ENCODE measurements at regions not wholly inside any gene's neighbourhood (a gene's known extent, or its start where the extent isn't known, plus 50 kb on each side); places are given as distances from the start of the nearest gene placed in this dataset.

DNA sequence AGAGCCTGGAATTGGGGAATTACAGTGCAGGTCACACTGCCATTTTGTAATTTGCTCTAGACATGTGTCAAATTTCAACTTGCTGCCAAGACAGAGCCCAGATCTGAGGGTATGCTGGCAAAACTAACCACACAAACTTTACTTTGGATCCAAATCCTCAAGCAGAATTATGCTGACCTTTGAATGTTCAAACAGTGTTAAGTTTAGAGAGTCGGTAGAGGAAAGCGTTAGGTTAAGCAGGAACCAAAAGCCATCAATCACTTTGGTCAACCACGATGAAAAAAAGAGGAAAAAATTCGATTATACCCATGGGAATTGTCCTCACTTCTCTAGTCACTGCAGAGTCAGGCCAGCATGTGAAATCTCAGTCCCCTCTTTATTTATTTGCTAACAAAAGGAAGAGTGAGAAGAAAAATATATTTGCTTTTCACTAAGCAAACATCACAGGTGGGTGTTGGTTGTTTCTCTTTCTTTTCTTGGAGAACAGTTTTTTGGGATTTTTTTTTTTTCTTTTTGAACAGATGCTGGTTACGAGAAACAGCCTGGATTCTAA, 105.1 kb upstream of the ADGRF1 start:
- no peak for TF ChIP-seq CTCF (IDR thresholded peaks at IDR 0.05)
- ATAC-seq, result no peak
- H3K27me3 Mint-ChIP-seq, result peaks cover 3% of the 10 kb centered on the region
- CTCF ChIA-PET, result no interaction called here
- intact Hi-C loops (cut with micrococcal nuclease), result no loop called here
- no peaks in the 10 kb centered on the region for H3K36me3 Mint-ChIP-seq (ENCODE audit: low read depth)
- H3K4me1 Mint-ChIP-seq (ENCODE audit: low read depth), result no peaks in the 10 kb centered on the region
- POLR2A ChIA-PET, result no interaction called here
- no peak overlapping the region for H3K27ac Mint-ChIP-seq
- no peaks in the 10 kb centered on the region for H3K9me3 Mint-ChIP-seq
- no peak for DNase-seq
- H3K4me3 Mint-ChIP-seq, result no peak overlapping the region

DNA sequence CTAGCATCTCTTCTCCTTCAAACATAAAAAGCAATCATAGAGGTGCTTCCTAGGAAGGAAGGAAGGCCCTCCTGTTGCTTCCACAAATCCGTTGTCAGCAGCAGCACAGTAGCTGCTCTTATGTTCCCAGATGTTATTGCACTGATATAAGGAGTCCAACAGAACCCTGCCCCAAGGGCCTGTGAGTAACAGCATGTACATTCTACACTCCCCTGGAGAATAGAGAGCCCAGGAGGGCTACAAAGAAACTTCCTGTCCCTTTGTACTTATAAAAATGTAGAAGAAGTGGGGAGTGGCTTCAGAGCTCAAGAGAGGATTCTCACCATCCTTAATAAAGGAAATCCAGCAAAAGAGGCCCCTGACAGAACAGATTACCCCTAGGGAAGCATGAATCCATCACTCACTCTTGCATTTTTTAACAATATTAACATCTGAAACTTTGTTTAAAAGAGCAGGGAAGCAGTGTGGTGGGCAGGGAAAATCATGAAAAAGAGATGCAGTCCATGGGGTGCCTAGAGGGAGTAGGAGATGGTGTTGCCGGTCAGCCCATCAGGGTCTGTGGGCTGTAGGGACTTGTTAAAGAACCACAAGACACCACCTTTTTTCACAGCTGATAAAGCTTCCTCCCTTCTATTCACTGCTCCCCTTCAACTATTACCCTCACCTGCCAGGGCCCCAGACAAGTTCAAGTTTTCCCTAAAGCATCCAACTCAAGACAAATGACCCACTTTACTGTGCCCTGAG, 104.5 kb upstream of the ADGRF1 start:
- Mint-ChIP-seq H3K9me3 (no peaks in the 10 kb centered on the region), H3K4me1 (ENCODE audit: low read depth) (no peaks in the 10 kb centered on the region), H3K27ac (no peak overlapping the region), H3K36me3 (ENCODE audit: low read depth) (no peaks in the 10 kb centered on the region), H3K27me3 (peaks cover 3% of the 10 kb centered on the region), H3K4me3 (no peak overlapping the region)
- intact Hi-C loops (cut with micrococcal nuclease), result no loop called here
- DNase-seq (no peak), ATAC-seq (no peak)
- TF ChIP-seq CTCF (IDR thresholded peaks at IDR 0.05), result no peak
- ChIA-PET POLR2A (no interaction called here), CTCF (no interaction called here)

- Mint-ChIP-seq H3K4me1 (ENCODE audit: low read depth) (no peaks in the 10 kb centered on the region), H3K27ac (no peak overlapping the region), H3K9me3 (no peaks in the 10 kb centered on the region), H3K4me3 (no peak overlapping the region), H3K36me3 (ENCODE audit: low read depth) (no peaks in the 10 kb centered on the region), H3K27me3 (peaks cover 2% of the 10 kb centered on the region)
- intact Hi-C loops (cut with micrococcal nuclease), result no loop called here
- no peak for DNase-seq
- POLR2A ChIA-PET, result no interaction called here
- no peak for ATAC-seq
- TF ChIP-seq CTCF (IDR thresholded peaks at IDR 0.05), result no peak
- CTCF ChIA-PET, result no interaction called here
These were observed 103.1 kb upstream of the ADGRF1 start for GRCh38 chr6:47145212-47145611.

DNA sequence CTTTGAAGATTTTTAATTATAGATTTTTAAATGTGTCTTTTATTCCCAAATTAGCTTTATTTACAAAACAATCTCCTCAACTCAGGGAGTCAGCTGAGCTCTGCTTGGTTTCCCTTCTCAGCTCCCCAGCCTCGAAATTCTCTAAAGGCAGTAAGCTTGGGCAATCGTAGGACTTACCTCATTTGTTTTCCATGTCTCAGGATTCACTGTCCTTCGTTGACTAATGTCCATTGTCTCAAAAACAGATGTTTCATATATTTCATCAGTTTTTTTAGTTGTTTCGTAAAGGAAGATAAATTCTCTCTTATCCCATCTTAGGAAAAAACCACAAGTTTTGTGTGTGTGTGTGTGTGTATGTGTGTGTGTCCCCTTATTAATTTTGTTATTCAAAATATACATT, 102.2 kb upstream of the ADGRF1 start:
- TF ChIP-seq CTCF (IDR thresholded peaks at IDR 0.05), result no peak
- no peak for DNase-seq
- H3K4me3 Mint-ChIP-seq, result no peak overlapping the region
- peaks cover 2% of the 10 kb centered on the region for H3K27me3 Mint-ChIP-seq
- CTCF ChIA-PET, result interaction anchor here (1.1 to 1.3 kb wide), 2 partner anchors 8 to 47 kb away, joined by 3 read pairs; no protein-coding TSS in a partner anchor
- intact Hi-C loops (cut with micrococcal nuclease), result no loop called here
- H3K9me3 Mint-ChIP-seq, result no peaks in the 10 kb centered on the region
- no peak overlapping the region for H3K27ac Mint-ChIP-seq
- no peak for ATAC-seq
- no peaks in the 10 kb centered on the region for H3K36me3 Mint-ChIP-seq (ENCODE audit: low read depth)
- H3K4me1 Mint-ChIP-seq (ENCODE audit: low read depth), result no peaks in the 10 kb centered on the region
- POLR2A ChIA-PET, result interaction anchor here (0.7 kb wide), 1 partner anchor 1705 kb away, joined by 3 read pairs; no protein-coding TSS in a partner anchor

DNA sequence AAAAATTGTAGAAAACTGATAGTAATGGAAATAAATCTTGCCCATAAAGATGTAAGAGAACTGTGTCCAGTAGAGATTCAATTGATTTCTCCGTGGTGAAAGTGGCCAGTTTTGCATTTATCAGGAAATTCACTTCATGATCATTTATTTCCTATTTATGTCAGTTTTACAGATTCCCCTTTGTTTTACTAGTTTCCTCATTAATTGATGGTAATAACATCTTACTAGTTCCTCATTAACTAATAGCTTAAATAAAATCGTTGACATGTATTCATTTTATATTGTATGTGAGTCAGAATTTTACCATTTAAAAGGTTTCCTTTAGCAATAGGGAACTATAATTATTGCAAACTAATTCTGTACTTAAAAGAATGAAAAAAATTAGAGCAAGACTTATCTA, 99.8 kb upstream of the ADGRF1 start:
- Mint-ChIP-seq H3K27ac (no peak overlapping the region), H3K27me3 (peaks cover 2% of the 10 kb centered on the region), H3K36me3 (ENCODE audit: low read depth) (no peaks in the 10 kb centered on the region), H3K9me3 (no peaks in the 10 kb centered on the region), H3K4me3 (no peak overlapping the region), H3K4me1 (ENCODE audit: low read depth) (no peaks in the 10 kb centered on the region)
- DNase-seq (no peak), ATAC-seq (no peak)
- POLR2A ChIA-PET, result no interaction called here
- intact Hi-C loops (cut with micrococcal nuclease), result no loop called here
- CTCF ChIA-PET, result no interaction called here
- no peak for TF ChIP-seq CTCF (IDR thresholded peaks at IDR 0.05)
